ENCODE measurements at regions not wholly inside any gene's neighbourhood (a gene's known extent, or its start where the extent isn't known, plus 50 kb on each side); places are given as distances from the start of the nearest gene placed in this dataset.

GRCh38 chr18:77544792-77545191, 295.1 kb downstream of the GALR1 start:
- Histone ChIP-seq H3K4me3 (ENCODE audit: control insufficient read depth in 2 of 3, extremely low read depth in 1 of 3, insufficient read depth in 2 of 3, low read depth in 1 of 3, low read length in 3 of 3) (no peak overlapping the region), H3K4me2 (ENCODE audit: control insufficient read depth, extremely low read depth, insufficient read depth, low read depth, low read length) (no peak overlapping the region), H3K9me3 (ENCODE audit: control insufficient read depth, low read depth, low read length) (peaks cover 6% of the 10 kb centered on the region), H3K36me3 (ENCODE audit: control insufficient read depth in 2 of 2, extremely low read depth in 1 of 2, insufficient read depth in 2 of 2, low read length in 2 of 2) (no peaks in the 10 kb centered on the region), H3K9me1 (ENCODE audit: control insufficient read depth, extremely low read depth, insufficient read depth, low read length) (no peaks in the 10 kb centered on the region), H3K27me3 (ENCODE audit: control insufficient read depth, extremely low read depth, insufficient read depth, low read length) (no peaks in the 10 kb centered on the region), H2AFZ (ENCODE audit: control insufficient read depth, low read length) (no peak overlapping the region), H3K27ac (ENCODE audit: control insufficient read depth, insufficient read depth, low read length) (no peak overlapping the region), H4K20me1 (ENCODE audit: control insufficient read depth, extremely low read depth, insufficient read depth, low read length) (no peaks in the 10 kb centered on the region), H3K4me1 (ENCODE audit: control insufficient read depth, extremely low read depth, insufficient read depth, low read length) (no peaks in the 10 kb centered on the region), H3K9ac (ENCODE audit: control insufficient read depth, extremely low read depth, insufficient read depth, low read length) (no peak overlapping the region), H3K79me2 (ENCODE audit: control insufficient read depth, insufficient read depth, low read length) (no peaks in the 10 kb centered on the region)
- dilution Hi-C loops (cut with MboI; ENCODE audit: extremely low pct_ligation_motif_present, low sequenced_read_pairs) = no loop called here
- TF ChIP-seq EZH2 (IDR thresholded peaks at IDR 0.05; ENCODE audit: low read length) = no peak
- TF ChIP-seq, protein P1, sequence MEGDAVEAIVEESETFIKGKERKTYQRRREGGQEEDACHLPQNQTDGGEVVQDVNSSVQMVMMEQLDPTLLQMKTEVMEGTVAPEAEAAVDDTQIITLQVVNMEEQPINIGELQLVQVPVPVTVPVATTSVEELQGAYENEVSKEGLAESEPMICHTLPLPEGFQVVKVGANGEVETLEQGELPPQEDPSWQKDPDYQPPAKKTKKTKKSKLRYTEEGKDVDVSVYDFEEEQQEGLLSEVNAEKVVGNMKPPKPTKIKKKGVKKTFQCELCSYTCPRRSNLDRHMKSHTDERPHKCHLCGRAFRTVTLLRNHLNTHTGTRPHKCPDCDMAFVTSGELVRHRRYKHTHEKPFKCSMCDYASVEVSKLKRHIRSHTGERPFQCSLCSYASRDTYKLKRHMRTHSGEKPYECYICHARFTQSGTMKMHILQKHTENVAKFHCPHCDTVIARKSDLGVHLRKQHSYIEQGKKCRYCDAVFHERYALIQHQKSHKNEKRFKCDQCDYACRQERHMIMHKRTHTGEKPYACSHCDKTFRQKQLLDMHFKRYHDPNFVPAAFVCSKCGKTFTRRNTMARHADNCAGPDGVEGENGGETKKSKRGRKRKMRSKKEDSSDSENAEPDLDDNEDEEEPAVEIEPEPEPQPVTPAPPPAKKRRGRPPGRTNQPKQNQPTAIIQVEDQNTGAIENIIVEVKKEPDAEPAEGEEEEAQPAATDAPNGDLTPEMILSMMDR (optimal IDR thresholded peaks at IDR 0.05 in 1 of 3, IDR thresholded peaks at IDR 0.05 in 1 of 3, conservative IDR thresholded peaks at IDR 0.05 in 1 of 3; ENCODE audit: extremely low read depth in 1 of 3, insufficient read depth in 2 of 3, low read length in 3 of 3) = no peak
- FAIRE-seq = no peak
- no peak for DNase-seq (ENCODE audit: low read depth, low spot score)

DNA sequence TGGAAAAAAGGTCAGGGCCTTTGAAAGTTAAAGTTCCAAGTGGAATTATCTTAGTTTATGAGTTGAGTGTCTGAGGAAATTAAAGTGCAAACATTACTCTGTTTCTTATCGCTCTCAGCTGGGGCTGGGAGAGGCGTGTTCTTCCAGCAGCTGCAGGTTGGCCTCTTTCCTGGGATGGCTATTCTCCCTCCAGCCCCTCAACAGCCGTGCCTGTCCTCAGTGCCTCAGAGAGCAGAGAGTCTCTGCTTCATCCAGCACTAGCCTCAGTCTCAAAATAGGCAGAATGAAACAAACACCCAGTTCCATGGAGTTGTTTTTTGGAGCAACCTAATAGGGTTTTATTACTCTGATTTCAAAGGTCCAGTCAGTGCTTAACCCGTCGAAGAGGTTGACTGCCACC, 298.1 kb downstream of the GALR1 start:
- Histone ChIP-seq H3K79me2 (ENCODE audit: control insufficient read depth, insufficient read depth, low read length) (no peaks in the 10 kb centered on the region), H3K4me1 (ENCODE audit: control insufficient read depth, extremely low read depth, insufficient read depth, low read length) (no peaks in the 10 kb centered on the region), H3K4me3 (ENCODE audit: control insufficient read depth in 2 of 3, extremely low read depth in 1 of 3, insufficient read depth in 2 of 3, low read depth in 1 of 3, low read length in 3 of 3) (no peak overlapping the region), H3K9ac (ENCODE audit: control insufficient read depth, extremely low read depth, insufficient read depth, low read length) (no peak overlapping the region), H3K36me3 (ENCODE audit: control insufficient read depth in 2 of 2, extremely low read depth in 1 of 2, insufficient read depth in 2 of 2, low read length in 2 of 2) (no peaks in the 10 kb centered on the region), H3K9me1 (ENCODE audit: control insufficient read depth, extremely low read depth, insufficient read depth, low read length) (no peaks in the 10 kb centered on the region), H4K20me1 (ENCODE audit: control insufficient read depth, extremely low read depth, insufficient read depth, low read length) (no peaks in the 10 kb centered on the region), H3K27ac (ENCODE audit: control insufficient read depth, insufficient read depth, low read length) (no peak overlapping the region), H3K4me2 (ENCODE audit: control insufficient read depth, extremely low read depth, insufficient read depth, low read depth, low read length) (no peak overlapping the region), H3K9me3 (ENCODE audit: control insufficient read depth, low read depth, low read length) (peaks cover 6% of the 10 kb centered on the region), H2AFZ (ENCODE audit: control insufficient read depth, low read length) (no peak overlapping the region), H3K27me3 (ENCODE audit: control insufficient read depth, extremely low read depth, insufficient read depth, low read length) (no peaks in the 10 kb centered on the region)
- FAIRE-seq (no peak), DNase-seq (ENCODE audit: low read depth, low spot score) (no peak)
- dilution Hi-C loops (cut with MboI; ENCODE audit: extremely low pct_ligation_motif_present, low sequenced_read_pairs) = no loop called here
- no peak for TF ChIP-seq EZH2 (IDR thresholded peaks at IDR 0.05; ENCODE audit: low read length)
- TF ChIP-seq, protein P1 (optimal IDR thresholded peaks at IDR 0.05 in 1 of 3, IDR thresholded peaks at IDR 0.05 in 1 of 3, conservative IDR thresholded peaks at IDR 0.05 in 1 of 3; ENCODE audit: extremely low read depth in 1 of 3, insufficient read depth in 2 of 3, low read length in 3 of 3) = no peak

Measured in keratinocyte (primary cell).